HG03196 (cell line): ENCODE measurements at regions not wholly inside any gene's neighbourhood (a gene's known extent, or its start where the extent isn't known, plus 50 kb on each side); places are given as distances from the start of the nearest gene placed in this dataset.

ENCODE experiments used
- ATAC-seq: cut with Tn5 transposase; IDR thresholded peaks from one replicate; pipeline ENCODE4 v1.9.1; 2021; ENCODE audit not compliant: unreplicated experiment

DNA sequence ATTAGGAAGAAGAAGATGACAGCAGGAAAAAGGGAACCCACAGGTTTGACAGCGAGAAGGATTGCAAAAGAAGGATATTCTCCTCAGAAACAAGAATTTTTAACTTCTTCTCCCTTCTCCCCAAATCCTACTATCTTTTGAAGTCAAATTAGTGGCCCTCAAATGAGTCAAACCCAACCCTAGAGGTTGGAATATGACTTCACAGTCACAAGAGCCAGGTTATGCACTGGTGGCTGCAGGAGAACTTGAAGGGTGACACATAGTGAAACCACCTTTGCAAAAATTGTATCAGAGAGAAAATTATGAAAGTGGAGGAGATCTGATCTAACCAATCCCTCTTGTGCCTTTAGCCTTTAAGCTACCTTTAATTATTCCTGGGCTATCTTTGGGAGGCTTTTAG lies 386.2 kb upstream of the CCDC196 start:
- no peak for ATAC-seq

DNA sequence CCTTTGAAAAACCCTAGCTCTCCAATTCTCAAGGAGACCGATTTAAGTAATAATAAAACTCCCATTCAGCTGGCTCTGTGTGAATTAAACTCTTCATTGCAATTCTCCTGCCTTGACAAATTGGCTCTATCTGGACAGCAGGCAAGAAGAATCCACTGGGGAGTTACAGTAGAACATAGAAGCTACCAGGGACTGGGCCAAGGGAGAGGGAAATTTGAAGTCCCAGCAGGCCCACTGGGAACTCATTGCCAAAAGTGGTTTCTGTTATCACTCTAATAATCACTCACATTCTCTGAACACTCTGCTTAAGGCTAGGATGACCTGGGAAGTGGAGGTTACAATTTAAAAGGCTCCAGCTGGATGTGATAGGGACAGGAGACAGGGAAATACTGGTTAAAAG lies 384.5 kb upstream of the CCDC196 start:
- no peak for ATAC-seq

DNA sequence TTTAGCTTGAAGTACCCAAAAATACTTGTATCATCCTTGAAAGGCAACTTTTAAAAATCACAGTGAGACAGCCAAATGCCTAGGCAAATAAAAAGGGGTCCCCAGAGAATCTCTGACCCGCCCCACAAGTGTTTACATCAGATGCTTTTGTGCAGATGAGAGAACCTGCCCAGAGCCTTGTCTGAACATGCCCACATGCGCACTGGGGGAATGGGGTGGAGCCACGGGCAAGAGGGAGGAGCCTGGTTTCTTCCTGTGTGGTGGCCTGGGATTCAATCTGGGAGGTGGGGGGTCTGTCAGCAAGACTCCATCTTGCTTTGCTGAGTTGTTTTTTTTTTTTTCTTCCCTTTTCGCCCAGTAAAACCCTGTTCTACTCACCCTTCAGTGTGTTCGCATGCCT lies 381.7 kb upstream of the CCDC196 start:
- ATAC-seq, result no peak

GRCh38 chr14:66105815-66106214 lies 380.4 kb upstream of the CCDC196 start:
- ATAC-seq, result no peak

- no peak for ATAC-seq
Observed at GRCh38 chr14:66109426-66109825, 376.7 kb upstream of the CCDC196 start.

- ATAC-seq, result no peak
Observed at GRCh38 chr14:66111891-66112290, 374.3 kb upstream of the CCDC196 start.

- no peak for ATAC-seq
Observed at GRCh38 chr14:66114071-66114470, 372.1 kb upstream of the CCDC196 start.

- no peak for ATAC-seq
Observed at GRCh38 chr14:66115740-66116502, 370.2 kb upstream of the CCDC196 start.

DNA sequence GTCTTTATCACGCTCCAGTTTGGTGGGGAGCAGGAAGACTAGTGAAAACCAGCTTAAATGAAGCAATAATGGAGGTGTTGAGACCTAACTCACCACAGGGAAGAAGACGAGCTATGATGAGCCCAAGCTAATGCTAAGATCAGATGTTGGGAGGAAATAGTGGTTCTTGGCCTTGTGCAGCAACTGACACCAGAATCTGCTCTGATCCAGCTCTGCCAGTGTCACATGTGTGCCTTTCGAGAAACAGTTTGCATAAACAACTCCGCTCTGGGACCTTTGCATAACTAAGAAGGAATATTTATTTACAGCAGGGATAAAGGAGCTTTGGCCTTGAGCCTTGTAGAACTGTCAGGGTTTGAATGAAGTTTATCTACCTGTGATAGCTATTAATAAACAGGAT lies 369.4 kb upstream of the CCDC196 start:
- ATAC-seq, result no peak

GRCh38 chr14:66117600-66117999 lies 368.6 kb upstream of the CCDC196 start:
- ATAC-seq, result no peak

- ATAC-seq, result no peak
Observed at GRCh38 chr14:66119606-66120231, 366.5 kb upstream of the CCDC196 start.

DNA sequence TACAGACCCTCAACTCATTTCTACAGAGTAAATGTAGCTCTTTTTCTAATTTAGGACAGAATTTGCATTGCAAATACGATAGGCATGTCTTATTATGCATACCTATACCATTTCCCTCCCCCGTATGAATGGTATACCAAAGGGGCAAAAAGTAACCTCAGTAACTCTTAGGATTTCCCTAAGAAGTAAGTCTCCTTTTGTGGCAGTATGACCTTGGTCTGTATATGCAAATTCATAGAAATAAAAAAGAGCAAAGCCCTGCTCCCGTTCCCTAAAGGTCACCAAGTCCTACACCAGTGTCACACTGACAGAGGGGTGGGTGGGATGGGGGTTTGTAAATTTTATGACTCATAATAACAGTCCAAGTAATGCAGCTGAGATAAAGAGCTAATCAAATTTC lies 365.8 kb upstream of the CCDC196 start:
- no peak for ATAC-seq

DNA sequence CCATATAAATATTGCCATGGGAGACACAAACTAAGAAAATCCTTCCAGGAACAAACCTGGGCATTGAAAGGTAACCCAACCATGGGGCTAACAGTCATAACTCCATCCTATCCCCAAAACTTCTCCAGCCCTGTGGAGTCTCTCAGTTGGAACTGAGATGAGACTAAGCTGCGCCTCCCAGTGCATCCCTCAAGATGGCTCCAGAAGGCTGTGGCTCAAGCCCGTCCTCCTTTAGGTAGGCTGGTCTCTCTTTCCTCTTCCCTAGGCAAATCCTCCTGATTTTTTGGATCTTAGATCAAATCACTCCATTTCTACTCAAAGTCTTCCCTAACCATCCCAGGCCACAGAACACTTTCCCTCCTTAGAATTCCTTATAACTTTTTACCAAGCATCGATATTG lies 364.3 kb upstream of the CCDC196 start:
- no peak for ATAC-seq

GRCh38 chr14:66129224-66129623 lies 356.9 kb upstream of the CCDC196 start:
- no peak for ATAC-seq

DNA sequence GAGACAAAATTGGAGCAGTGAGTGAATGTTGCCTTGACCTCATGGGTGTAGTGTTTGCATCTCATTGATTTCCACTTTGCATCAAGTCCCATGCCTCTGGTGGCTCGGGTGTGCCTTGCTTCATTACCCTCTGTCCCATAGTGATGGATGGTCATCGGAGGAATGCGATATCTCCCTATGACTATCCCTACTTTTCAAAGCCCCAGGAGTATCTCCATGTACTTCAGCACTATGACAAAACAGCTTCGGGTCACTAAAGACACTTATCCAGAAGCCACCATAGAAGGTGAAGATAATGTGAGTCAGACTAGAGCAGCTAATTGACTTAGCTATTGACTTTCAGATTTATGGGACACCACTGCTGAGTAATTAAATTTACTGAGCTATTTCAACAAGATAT lies 355.1 kb upstream of the CCDC196 start:
- no peak for ATAC-seq

DNA sequence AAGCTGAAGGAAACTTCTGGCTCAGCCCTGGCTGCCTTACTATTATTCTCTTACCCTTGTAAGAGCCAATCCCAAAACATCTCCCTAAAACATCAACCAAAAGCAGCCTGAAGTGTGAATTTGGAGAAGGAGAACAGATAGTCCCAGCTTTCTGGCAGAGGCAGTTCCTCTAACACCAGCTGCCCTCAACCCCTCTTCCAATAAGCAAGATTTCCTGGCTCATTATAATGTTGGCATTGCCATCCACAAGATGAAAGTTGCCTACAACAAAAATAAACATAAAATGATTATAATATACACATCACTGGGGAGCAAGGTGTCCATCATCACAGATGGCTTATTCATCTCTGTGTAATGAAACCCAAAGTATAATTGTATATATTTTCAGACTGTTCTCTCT lies 352.5 kb upstream of the CCDC196 start:
- no peak for ATAC-seq

DNA sequence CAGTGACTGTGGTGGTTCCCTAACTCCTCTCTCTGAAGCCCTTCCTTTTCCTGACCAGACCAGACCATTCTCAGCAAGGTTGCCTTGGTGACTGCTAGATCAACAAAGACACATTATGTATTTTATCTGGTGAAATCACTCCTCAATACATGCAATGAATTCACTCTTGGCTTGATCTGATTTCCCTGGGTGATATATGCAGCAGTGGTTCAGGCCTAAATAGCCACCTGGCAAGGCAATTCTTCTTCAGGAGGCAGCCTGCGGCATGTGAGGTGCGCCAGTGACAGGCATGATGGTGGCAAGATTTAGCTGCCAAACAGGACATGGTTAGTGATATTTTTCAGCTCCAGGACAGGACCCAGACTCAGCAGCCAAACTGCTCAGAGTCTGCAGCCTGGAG lies 350.3 kb upstream of the CCDC196 start:
- no peak for ATAC-seq

DNA sequence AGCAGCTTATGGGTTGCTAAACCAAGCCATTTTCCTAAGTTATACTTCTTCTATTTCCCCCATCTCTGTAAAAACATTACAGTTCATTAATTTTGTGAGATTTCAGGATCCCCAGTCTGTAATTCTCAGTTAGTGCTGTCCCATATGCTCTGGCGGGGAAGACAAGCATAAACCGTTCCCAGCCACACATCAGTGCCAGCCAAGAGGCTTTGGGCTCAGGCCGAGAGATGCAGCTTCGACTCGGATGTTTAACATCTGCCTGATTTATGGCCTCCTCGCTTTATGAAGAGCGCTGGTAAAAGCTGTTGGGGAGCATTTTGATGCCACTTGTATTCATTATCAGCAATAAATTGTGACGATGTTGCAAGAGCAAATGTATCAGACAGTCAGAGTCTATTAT lies 349.1 kb upstream of the CCDC196 start:
- no peak for ATAC-seq

DNA sequence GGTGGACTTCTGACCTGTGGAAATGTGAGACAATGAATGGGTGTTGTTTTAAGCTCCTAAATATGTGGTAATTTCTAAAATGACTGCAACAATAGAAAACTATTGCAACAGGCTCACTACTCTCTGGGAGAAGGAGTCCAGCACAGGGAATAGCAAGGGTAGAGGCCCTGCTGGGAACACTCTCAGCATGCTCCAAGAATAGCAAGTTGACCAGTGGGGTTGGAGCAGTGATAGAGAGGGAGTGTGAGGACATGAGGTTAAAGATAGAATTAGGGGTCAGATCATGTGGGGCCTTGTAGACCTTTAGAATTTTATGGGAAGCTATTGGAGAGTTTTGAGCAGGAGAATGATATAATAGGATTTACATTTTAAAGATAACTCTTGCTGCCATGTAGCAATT lies 346.7 kb upstream of the CCDC196 start:
- ATAC-seq, result no peak

DNA sequence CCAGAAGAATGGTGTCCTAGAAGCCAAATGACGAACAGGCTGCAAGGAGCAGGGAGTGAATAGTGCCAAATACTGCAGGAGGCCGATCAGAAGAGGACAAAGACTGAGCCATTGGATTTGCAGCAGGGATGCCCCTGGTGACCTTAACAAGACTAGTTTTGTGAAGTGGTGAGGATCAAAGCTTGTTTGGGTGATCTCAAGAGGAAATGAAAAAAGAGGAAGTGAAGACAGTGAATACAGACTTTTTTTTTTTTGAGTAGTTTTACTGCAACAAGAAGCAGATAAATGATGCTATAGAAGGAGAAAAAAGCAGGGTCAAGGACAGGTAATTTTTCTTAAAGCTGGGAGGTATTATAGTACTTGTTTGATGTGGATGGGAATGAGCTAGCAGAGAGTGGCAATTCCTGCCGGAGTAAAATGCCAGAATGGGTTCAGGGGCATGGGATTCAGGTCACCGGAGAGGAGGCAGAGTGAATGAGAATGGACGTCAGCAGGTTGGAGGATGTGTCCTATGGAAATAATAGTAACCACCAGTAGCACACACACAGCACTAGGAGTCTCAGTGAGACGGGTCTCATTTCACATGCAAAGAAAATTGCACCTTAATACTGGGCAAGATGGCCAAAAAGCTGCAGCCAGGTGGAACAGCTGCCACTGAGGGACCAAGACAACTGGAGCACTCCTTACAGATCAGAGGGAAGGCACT lies 345.8 kb upstream of the CCDC196 start:
- ATAC-seq, result no peak

- ATAC-seq, result no peak
Observed at GRCh38 chr14:66140963-66141362, 345.2 kb upstream of the CCDC196 start.

DNA sequence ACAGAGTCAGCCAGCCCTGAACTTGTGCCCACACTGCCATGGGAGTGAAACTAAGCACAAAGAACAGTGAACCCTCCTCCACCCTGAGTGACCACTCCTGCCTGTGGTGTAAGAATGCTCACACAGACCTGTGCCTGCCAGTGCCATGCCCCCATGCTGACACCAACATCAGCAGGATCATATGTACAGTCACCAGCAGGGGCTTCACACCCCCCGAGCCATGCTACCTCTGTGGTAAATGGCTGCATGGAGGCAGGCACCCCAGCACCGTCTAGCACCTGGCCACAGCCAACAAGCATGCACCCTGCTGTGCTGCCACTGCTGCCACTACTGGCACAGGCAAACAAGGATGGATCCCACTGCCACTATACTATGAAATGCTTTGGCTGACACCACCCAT lies 344.4 kb upstream of the CCDC196 start:
- ATAC-seq, result no peak
